Heart right ventricle (tissue), 16 donors: ENCODE measurements at regions not wholly inside any gene's neighbourhood (a gene's known extent, or its start where the extent isn't known, plus 50 kb on each side); places are given as distances from the start of the nearest gene placed in this dataset.

Source experiments
- ATAC-seq, 8 donors: fragments of 200-7000 bp; cut with Tn5 transposase; one replicate each; pipeline ENCODE4 v1.9.1; 2020; ENCODE audit warnings: mild to moderate bottlenecking in 8 of 8, moderate library complexity in 8 of 8, moderate number of reproducible peaks in 1 of 8
- DNase-seq, 2 donors: peaks; one replicate each; pipeline ENCODE4 v3.0.0-alpha.2; 2020
- H3K27ac ChIP-seq, 10 donors: fragments of 200-600 bp; sonication (generic) in 2 of 10; one replicate each; pipeline versions ENCODE4 v1.5.0 to v1.8.0; 2020 to 2022; ENCODE audit warnings: mild to moderate bottlenecking in 3 of 10
- H3K27me3 ChIP-seq, 7 donors: fragments of 200-600 bp; one replicate each; pipeline ENCODE4 v1.8.0; 2021 to 2022; ENCODE audit warnings: mild to moderate bottlenecking in 2 of 7
- H3K36me3 ChIP-seq, 9 donors: fragments of 200-600 bp; sonication (generic) in 1 of 9; one replicate each; pipeline versions ENCODE4 v1.5.0 to v1.8.0; 2020 to 2022; ENCODE audit warnings: mild to moderate bottlenecking in 2 of 9
- H3K4me1 ChIP-seq, 9 donors: fragments of 200-600 bp; sonication (generic) in 1 of 9; one replicate each; pipeline versions ENCODE4 v1.5.0 to v1.8.0; 2020 to 2022; ENCODE audit warnings: mild to moderate bottlenecking in 4 of 9
- H3K4me3 ChIP-seq, 10 donors: fragments of 200-600 bp; sonication (generic) in 2 of 10; one replicate each; pipeline versions ENCODE4 v1.5.0 to v1.8.0; 2020 to 2022; ENCODE audit warnings: mild to moderate bottlenecking in 7 of 10, moderate library complexity in 2 of 10
- H3K9me3 ChIP-seq, 11 donors: fragments of 200-600 bp in 10 of 11; sonication (generic) in 2 of 11; one replicate each; pipeline versions ENCODE4 v1.5.0 to v1.8.0; 2013 to 2022; ENCODE audit warnings: mild to moderate bottlenecking in 2 of 11, control low read depth in 1 of 11, moderate library complexity in 1 of 11
- CTCF ChIP-seq, 9 donors: fragments of 200-600 bp; sonication (generic) in 2 of 9; IDR thresholded peaks; one replicate each; pipeline versions ENCODE4 v1.5.0 to v1.8.0; 2021 to 2022; ENCODE audit warnings: antibody characterized with exemption in 9 of 9, mild to moderate bottlenecking in 5 of 9, moderate library complexity in 1 of 9
- WGBS, 2 donors: extraction: QIAGEN DNeasy Blood & Tissue Kit; methylation state at CpG; one replicate each; pipeline ENCODE4 v1.1.7; 2013; ENCODE audit warnings: inconsistent platforms in 1 of 2; 5-methylcytosine and 5-hydroxymethylcytosine counted together
- intact Hi-C, 10 donors: fragments of 100-400 bp; cut with DNase I; formaldehyde crosslinking; loops; one replicate each; pipeline versions ENCODE4 v1.11.1 to v1.14.2; 2022
- donor health status: Arrhythmogenic right ventricular cardiomyopathy.
- donor health status: ischemic (EF 13 %, LVEDD 7.1; RV severe dilation, severe dysfunction).
- donor health status: healthy with polysubstance abuse.
- donor health status: DM: no; HTN: yes; CAD: no.
- donor health status: DM: no; HTN: no; CAD: no.
- donor health status: ischemic (EF 25% LVEDD 6.9; RV normal size, moderate dysfunction).
- donor health status: ischemic (EF 25% LVEDD 5.7; RV mildly dilated, moderate dysfunction).
- donor health status: healthy.
- donor health status: DM: yes; HTN: yes; CAD: no.
- donor health status: Ischemic cardiomyopathy.
- donor health status: ischemic (EF 35%, LVEDD 5.7; RV mildly dilated, moderate dysfunction).
- donor health status: nonischemic (EF 11% LVEDD 7.7; RV severe dilation, severe dysfunction).
- donor health status: DM: yes; HTN: yes; CAD: no.
- donor health status: PGD.
- donor health status: ischemic (EF 29% LVEDD 5.4; RV normal size, mild dysfunction).
- donor health status: nonischemic (EF 23%, LVEDD 6.1; RV moderate dilation, normal function).

- Histone ChIP-seq H3K9me3 (peaks cover 0 to 16% (median 2%) of the 10 kb centered on the region in 11 donors), H3K4me3 (no peak overlapping the region), H3K4me1 (no peaks in the 10 kb centered on the region), H3K27ac (no peak overlapping the region), H3K27me3 (no peaks in the 10 kb centered on the region), H3K36me3 (no peaks in the 10 kb centered on the region)
- DNase-seq = no peak
- ATAC-seq = no peak
- intact Hi-C loops = loop anchor here in 1 of 10 donors (10.0 kb wide), 1 partner anchor 113 kb away; no protein-coding TSS in a partner anchor
- TF ChIP-seq CTCF (IDR thresholded peaks at IDR 0.05) = no peak
- 93 to 97% methylated on average over 3 of the region's 3 CpGs for WGBS, 2 donors
These were observed 470.2 kb upstream of the ADAMTS9 start for GRCh38 chr3:65158023-65158422.

- Histone ChIP-seq H3K27me3 (no peaks in the 10 kb centered on the region), H3K36me3 (no peaks in the 10 kb centered on the region), H3K4me1 (no peaks in the 10 kb centered on the region), H3K9me3 (no peaks in the 10 kb centered on the region), H3K27ac (no peak overlapping the region), H3K4me3 (no peak overlapping the region)
- no peak for DNase-seq
- no peak for ATAC-seq
- intact Hi-C loops = loop anchor here in 1 of 10 donors (10.0 kb wide), 1 partner anchor 109 kb away; no protein-coding TSS in a partner anchor
- WGBS, 2 donors = 75 to 76% methylated on average over 8 of the region's 8 CpGs
- TF ChIP-seq CTCF (IDR thresholded peaks at IDR 0.05) = no peak
These were observed 466.2 kb upstream of the ADAMTS9 start for GRCh38 chr3:65153850-65154512.

- no peak for ATAC-seq
- H3K27me3 ChIP-seq = no peaks in the 10 kb centered on the region
- no peak for DNase-seq
- no peak overlapping the region for H3K27ac ChIP-seq
- no peaks in the 10 kb centered on the region for H3K36me3 ChIP-seq
- H3K4me3 ChIP-seq = no peak overlapping the region
- H3K9me3 ChIP-seq = no peaks in the 10 kb centered on the region
- no peak for TF ChIP-seq CTCF (IDR thresholded peaks at IDR 0.05)
- no peaks in the 10 kb centered on the region for H3K4me1 ChIP-seq
- intact Hi-C loops = loop anchor here in 1 of 10 donors (10.0 kb wide), 1 partner anchor 107 kb away; no protein-coding TSS in a partner anchor
- 87 to 89% methylated on average over 6 of the region's 6 CpGs for WGBS, 2 donors
These were observed 463.9 kb upstream of the ADAMTS9 start for GRCh38 chr3:65151666-65152065.

- intact Hi-C loops = loop anchor here in 1 of 10 donors (10.0 kb wide), 1 partner anchor 105 kb away; no protein-coding TSS in a partner anchor
- H3K4me1 ChIP-seq = no peaks in the 10 kb centered on the region
- no peaks in the 10 kb centered on the region for H3K9me3 ChIP-seq
- no peaks in the 10 kb centered on the region for H3K36me3 ChIP-seq
- WGBS, 2 donors = 98% methylated on average over 1 of the region's 1 CpG
- H3K27me3 ChIP-seq = no peaks in the 10 kb centered on the region
- no peak for DNase-seq
- no peak for ATAC-seq
- H3K4me3 ChIP-seq = no peak overlapping the region
- no peak for TF ChIP-seq CTCF (IDR thresholded peaks at IDR 0.05)
- no peak overlapping the region for H3K27ac ChIP-seq
These were observed 462.1 kb upstream of the ADAMTS9 start for GRCh38 chr3:65149877-65150276.
